ENCODE measurements at regions not wholly inside any gene's neighbourhood (a gene's known extent, or its start where the extent isn't known, plus 50 kb on each side); places are given as distances from the start of the nearest gene placed in this dataset.

GRCh38 chr12:94736004-94736403, 85.6 kb upstream of the TMCC3 start:
- no peaks in the 10 kb centered on the region for H3K9me3 ChIP-seq (ENCODE audit: low read depth)
- H3K4me1 ChIP-seq, result peaks cover 28% of the 10 kb centered on the region
- H3K27me3 ChIP-seq, result no peaks in the 10 kb centered on the region
- no peak for DNase-seq (ENCODE audit: low spot score)
- Mint-ChIP-seq H3K27ac (no peak overlapping the region), H3K4me1 (peaks cover 32% of the 10 kb centered on the region), H3K27me3 (ENCODE audit: insufficient read depth, low read depth) (peaks cover 6% of the 10 kb centered on the region), H3K4me3 (no peak overlapping the region), H3K9me3 (no peaks in the 10 kb centered on the region), H3K36me3 (no peaks in the 10 kb centered on the region)
- no peak overlapping the region for H3K4me2 ChIP-seq
- no peaks in the 10 kb centered on the region for H3K79me2 ChIP-seq (ENCODE audit: low read depth)
- no peak overlapping the region for H3K4me3 ChIP-seq
- H3K36me3 ChIP-seq, result no peaks in the 10 kb centered on the region
- no peak overlapping the region for H3K9ac ChIP-seq
- H3F3A ChIP-seq (ENCODE audit: low read depth), result peaks cover 27% of the 10 kb centered on the region
- TF ChIP-seq EZH2phosphoT487 (IDR thresholded peaks at IDR 0.05) (no peak), EZH2 (IDR thresholded peaks at IDR 0.05) (no peak), CTCF (IDR thresholded peaks at IDR 0.05) (no peak)
- no peaks in the 10 kb centered on the region for H4K20me1 ChIP-seq (ENCODE audit: low read depth)
- H2AFZ ChIP-seq (replicated peaks), result no peak overlapping the region
- H3K27ac ChIP-seq, result no peak overlapping the region

DNA sequence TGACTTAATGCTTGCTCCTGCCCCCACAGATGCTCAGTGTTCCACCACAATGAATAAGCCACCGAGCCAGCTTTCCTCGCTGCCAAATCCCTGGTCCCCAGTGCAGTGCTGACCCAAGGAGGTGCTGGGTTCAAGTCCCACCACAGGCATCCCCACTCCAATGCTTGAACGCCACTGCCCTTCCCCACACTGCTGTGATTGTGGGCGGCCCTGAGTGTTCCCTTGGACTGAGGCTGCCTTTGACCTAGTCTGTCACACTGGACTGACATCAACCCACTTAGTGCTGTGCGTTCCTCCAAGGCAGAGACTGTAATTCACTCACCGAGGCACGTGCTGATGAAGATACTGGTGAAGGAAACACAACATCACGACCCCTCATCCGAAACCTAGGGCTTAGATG, 83.4 kb upstream of the TMCC3 start:
- H3K4me3 ChIP-seq, result no peak overlapping the region
- no peak overlapping the region for H3K9ac ChIP-seq
- H3K27me3 ChIP-seq, result no peaks in the 10 kb centered on the region
- peaks cover 35% of the 10 kb centered on the region for H3K4me1 Mint-ChIP-seq
- no peaks in the 10 kb centered on the region for H3K79me2 ChIP-seq (ENCODE audit: low read depth)
- no peak overlapping the region for H2AFZ ChIP-seq (replicated peaks)
- no peaks in the 10 kb centered on the region for H4K20me1 ChIP-seq (ENCODE audit: low read depth)
- no peak for DNase-seq (ENCODE audit: low spot score)
- H3K27ac ChIP-seq, result no peak overlapping the region
- peaks cover 26% of the 10 kb centered on the region for H3F3A ChIP-seq (ENCODE audit: low read depth)
- no peaks in the 10 kb centered on the region for H3K36me3 ChIP-seq
- TF ChIP-seq EZH2 (IDR thresholded peaks at IDR 0.05), result no peak
- no peak for TF ChIP-seq EZH2phosphoT487 (IDR thresholded peaks at IDR 0.05)
- no peak for TF ChIP-seq CTCF (IDR thresholded peaks at IDR 0.05)
- H3K4me1 ChIP-seq, result peaks cover 28% of the 10 kb centered on the region
- H3K27me3 Mint-ChIP-seq (ENCODE audit: insufficient read depth, low read depth), result peaks cover 8% of the 10 kb centered on the region
- peak overlapping the region; percentile 76 for H3K27ac Mint-ChIP-seq
- no peak overlapping the region for H3K4me3 Mint-ChIP-seq
- peaks cover 8% of the 10 kb centered on the region for H3K9me3 Mint-ChIP-seq
- no peak overlapping the region for H3K4me2 ChIP-seq
- H3K9me3 ChIP-seq (ENCODE audit: low read depth), result peaks cover 4% of the 10 kb centered on the region
- H3K36me3 Mint-ChIP-seq, result no peaks in the 10 kb centered on the region

- DNase-seq (ENCODE audit: low spot score), result no peak
- TF ChIP-seq EZH2phosphoT487 (IDR thresholded peaks at IDR 0.05), result no peak
- no peak for TF ChIP-seq EZH2 (IDR thresholded peaks at IDR 0.05)
- no peak for TF ChIP-seq CTCF (IDR thresholded peaks at IDR 0.05)
- no peak overlapping the region for H3K4me3 Mint-ChIP-seq
- no peaks in the 10 kb centered on the region for H3K36me3 ChIP-seq
- H3F3A ChIP-seq (ENCODE audit: low read depth), result peaks cover 29% of the 10 kb centered on the region
- H3K27ac ChIP-seq, result peak overlapping the region; percentile 69
- H3K9me3 Mint-ChIP-seq, result peaks cover 11% of the 10 kb centered on the region
- H3K79me2 ChIP-seq (ENCODE audit: low read depth), result no peaks in the 10 kb centered on the region
- peak overlapping the region; percentile 24 for H3K27ac Mint-ChIP-seq
- H3K4me1 Mint-ChIP-seq, result peaks cover 35% of the 10 kb centered on the region
- no peaks in the 10 kb centered on the region for H4K20me1 ChIP-seq (ENCODE audit: low read depth)
- H3K4me3 ChIP-seq, result peak overlapping the region; percentile 3
- no peaks in the 10 kb centered on the region for H3K36me3 Mint-ChIP-seq
- H3K27me3 Mint-ChIP-seq (ENCODE audit: insufficient read depth, low read depth), result peaks cover 8% of the 10 kb centered on the region
- no peak overlapping the region for H3K9ac ChIP-seq
- no peaks in the 10 kb centered on the region for H3K27me3 ChIP-seq
- H3K4me2 ChIP-seq, result peak overlapping the region; percentile 69
- H2AFZ ChIP-seq (replicated peaks), result no peak overlapping the region
- peaks cover 28% of the 10 kb centered on the region for H3K4me1 ChIP-seq
- peaks cover 4% of the 10 kb centered on the region for H3K9me3 ChIP-seq (ENCODE audit: low read depth)
These were observed 82.1 kb upstream of the TMCC3 start for GRCh38 chr12:94732367-94732990.
